H4 (cell line): ENCODE measurements at regions not wholly inside any gene's neighbourhood (a gene's known extent, or its start where the extent isn't known, plus 50 kb on each side); places are given as distances from the start of the nearest gene placed in this dataset.
"Not testable (repeated sequence)": the region's sequence is repeated elsewhere in the genome, so short reads cannot be mapped to it uniquely, and the experiment has no call there.

Experiments used
- DNase-seq: peaks from one replicate; pipeline ENCODE4 v3.0.0-alpha.2; 2015; ENCODE audit warnings: low spot score

GRCh38 chr14:106196459-106196858 is 670.1 kb downstream of the TMEM121 start:
- not testable (repeated sequence) for DNase-seq

DNA sequence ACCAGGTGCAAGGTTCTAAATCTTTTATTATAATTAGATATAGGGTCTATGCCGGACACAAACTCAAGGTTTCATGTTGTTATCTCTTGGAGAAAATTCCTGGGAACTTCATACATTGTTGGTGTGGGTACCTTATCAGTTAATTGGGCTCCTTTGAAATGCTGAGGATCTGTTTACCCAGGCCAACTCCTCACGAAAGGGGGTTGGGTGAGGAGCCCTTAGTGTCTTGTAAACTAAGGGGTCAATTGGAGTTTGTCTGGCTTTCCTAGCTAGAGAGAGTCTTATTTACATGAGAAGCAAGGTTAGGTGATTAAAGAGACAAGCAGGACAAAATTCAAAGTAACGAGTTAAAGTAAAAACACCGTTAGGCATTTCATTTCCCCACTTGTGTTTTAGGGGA is 670.9 kb downstream of the TMEM121 start:
- DNase-seq = not testable (repeated sequence)

GRCh38 chr14:106199097-106199496 is 672.7 kb downstream of the TMEM121 start:
- DNase-seq = no peak

DNA sequence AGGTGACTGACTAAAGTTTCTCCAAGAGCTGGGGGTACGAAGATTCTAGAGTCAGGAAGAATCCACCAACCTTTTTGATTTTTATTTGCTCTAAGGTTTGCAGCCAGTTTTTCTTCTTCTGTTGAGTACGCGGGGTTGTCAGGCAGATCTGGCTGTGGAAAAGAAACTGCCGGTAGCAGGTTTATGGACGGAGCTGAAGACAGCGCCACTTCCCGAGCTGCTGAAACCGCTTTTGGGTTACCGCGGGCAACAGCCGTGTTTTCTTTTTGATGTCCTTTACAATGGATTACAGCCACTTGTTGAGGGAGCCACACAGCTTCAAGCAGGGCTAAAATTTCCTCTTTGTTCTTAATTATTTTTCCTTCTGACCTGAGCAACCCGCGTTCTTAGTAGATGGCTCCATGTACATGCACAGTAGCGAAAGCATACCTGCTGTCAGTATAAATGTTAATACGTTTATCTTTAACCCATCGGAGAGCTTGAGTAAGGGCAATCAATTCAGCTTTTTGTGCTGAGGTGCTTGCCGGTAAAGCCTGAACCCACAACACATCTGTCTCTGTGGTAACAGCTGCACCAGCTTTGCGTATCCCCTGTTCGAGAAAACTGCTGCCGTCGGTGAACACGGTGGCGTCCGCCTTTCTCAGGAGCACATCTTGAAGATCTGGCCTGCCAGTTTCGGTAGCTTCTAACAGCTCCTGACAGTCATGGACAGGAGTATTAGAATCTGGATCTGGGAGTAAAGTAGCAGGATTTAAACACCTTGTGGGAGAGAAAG is 674.3 kb downstream of the TMEM121 start:
- no peak for DNase-seq

DNA sequence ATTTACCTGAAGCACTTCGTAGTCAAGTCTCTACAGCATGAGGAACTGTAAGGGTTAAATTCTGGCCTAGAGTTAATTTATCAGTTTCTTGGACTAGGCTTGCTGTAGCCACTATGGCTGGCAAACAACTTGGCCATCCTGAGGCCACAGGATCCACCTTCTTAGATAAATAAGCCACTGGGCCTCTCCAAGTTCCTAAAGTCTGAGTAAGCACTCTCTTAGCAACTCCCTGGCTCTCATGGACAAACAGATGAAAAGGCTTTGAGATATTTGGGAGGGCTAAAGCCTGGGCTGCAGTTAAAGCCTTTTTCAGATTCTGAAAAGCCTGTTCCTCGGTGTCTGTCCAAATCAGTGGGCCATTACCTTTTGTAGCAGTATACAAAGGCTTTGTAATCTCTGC is 675.0 kb downstream of the TMEM121 start:
- DNase-seq = no peak

DNA sequence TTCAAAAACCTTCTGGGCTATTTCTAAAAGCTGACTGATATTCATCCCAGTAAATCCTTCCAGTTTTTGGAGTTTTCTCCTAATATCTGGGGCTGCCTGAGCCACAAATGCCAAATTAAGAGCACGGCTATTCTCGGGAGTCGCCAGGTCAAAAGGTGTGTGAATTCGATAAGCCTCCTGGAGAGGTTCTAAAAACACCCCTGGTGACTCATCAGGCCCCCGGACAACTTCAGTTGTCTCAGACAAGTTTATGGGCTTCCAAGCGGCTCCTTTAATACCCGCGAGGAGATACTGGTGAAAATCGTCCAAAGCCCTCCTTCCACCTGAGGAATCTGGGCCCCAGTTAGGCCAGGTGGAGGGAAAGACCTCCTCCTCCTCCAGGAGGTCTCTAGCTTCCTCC is 677.1 kb downstream of the TMEM121 start:
- no peak for DNase-seq

- DNase-seq = no peak
Measured at GRCh38 chr14:106204063-106204462, 677.7 kb downstream of the TMEM121 start.

DNA sequence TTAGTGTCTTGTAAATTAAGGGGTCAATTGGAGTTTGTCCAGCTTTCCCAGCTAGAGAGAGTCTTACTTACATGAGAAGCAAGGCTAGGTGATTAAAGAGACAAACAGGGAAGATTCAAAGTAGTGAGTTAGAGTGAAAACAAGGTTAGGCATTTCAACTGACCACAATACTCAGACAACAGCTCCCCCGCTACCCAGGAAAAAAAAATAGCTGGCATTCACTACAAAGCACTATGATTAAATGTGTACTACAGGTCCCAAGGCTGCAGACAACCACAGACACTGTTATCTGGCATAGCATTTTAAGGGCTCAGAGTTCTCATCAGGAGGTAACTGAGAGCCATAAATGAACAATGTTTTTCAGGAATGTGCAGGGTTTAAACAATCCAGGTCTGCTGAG is 680.9 kb downstream of the TMEM121 start:
- no peak for DNase-seq

GRCh38 chr14:106208794-106209193 is 682.4 kb downstream of the TMEM121 start:
- no peak for DNase-seq

DNA sequence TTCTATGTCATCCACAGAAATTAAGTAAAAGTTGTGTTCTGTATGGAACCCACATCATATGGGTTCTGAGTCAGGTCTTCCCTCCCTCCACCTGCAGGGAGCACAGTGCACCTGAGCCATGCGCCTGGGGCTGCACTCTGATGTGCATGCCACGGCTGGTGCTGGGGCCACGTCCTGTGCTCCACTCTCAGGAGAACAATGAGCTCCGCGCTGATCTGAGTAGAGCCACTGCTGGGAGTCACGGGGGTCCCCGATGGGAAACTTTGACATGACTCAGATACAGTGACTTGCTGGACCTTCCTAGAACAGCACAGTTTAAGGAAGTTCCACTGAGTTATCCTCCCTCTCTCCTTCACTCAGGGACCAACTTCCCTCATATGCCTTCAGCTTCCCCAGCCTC is 683.4 kb downstream of the TMEM121 start:
- DNase-seq = no peak

DNA sequence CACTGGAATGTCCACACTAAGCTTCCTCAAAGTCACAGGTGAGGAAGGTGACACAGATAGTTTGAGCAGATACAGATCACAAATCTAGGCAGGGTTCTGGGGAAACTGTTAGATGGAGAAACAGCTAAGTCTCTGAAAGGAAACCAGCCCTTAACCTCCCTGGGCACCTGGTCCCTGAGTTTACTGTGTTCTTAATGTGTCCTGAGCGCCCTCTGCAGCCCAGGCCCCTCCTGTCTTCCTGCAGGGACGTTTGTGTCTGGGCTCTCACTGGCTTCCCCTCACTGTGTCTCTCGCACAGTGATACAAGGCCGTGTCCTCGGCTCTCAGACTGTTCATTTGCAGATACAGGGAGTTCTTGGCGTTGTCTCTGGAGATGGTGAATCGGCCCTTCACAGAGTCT is 684.3 kb downstream of the TMEM121 start:
- no peak for DNase-seq

- DNase-seq = no peak
Measured at GRCh38 chr14:106211334-106211900, 685.0 kb downstream of the TMEM121 start.

- DNase-seq = no peak
Measured at GRCh38 chr14:106215229-106215628, 688.8 kb downstream of the TMEM121 start.

GRCh38 chr14:106216679-106217078 is 690.3 kb downstream of the TMEM121 start:
- no peak for DNase-seq

DNA sequence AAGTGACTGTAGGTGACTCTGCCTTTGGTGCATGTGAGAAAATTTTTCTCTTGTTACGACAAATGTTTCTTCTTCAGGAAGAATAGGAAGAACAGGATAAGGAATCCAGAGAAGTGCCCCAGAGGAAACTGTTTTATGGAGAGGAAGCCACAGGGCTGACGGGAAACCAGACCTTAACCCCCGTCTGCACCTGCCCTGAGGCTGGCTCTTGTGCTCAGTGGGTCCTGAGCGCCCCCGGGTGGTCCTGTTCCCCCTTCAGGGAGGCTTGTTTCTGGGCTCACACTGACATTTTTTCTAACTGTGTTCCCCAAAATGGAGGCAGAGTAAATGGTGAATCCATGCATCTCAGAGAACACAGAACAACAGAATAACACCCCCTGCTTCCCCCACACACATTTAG is 691.8 kb downstream of the TMEM121 start:
- DNase-seq = no peak

GRCh38 chr14:106222311-106222710 is 695.9 kb downstream of the TMEM121 start:
- no peak for DNase-seq

DNA sequence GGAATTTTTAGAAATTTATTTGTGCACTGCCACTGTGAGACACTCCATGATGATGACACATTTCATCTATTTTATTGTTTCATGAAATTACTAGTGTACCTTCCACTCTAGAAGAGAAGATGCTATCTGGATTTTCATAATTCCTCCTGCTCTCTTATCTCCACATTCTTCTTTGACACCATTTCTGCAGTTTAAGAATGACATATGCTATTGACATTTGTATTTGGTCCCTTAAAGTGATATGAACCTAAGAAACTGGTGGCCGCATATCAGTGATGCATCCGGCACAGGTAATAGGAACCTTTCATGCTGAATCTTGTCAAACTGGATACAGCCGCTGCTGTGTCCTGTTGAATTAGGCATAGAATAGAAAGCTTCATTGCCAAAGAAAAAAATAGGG is 696.3 kb downstream of the TMEM121 start:
- no peak for DNase-seq

DNA sequence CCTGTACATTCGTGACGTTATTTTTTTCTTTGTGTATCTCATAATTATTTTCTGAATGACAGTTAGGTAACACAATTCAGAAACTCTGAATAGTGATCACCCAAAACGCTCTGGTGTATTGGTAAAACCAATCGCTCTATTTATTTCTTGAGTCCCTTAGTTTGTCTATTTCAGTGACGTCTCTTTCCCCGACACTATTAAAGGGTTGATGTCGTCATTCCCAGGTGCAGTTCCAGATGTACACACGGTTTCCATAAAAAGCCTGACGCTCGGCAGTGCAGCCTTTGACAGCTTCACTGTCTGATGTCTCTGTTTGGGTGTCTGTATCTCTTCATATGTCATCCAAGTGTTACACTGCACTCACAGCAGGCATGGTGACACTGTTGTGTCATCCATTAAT is 701.4 kb downstream of the TMEM121 start:
- no peak for DNase-seq

- no peak for DNase-seq
Measured at GRCh38 chr14:106228541-106229158, 702.3 kb downstream of the TMEM121 start.

DNA sequence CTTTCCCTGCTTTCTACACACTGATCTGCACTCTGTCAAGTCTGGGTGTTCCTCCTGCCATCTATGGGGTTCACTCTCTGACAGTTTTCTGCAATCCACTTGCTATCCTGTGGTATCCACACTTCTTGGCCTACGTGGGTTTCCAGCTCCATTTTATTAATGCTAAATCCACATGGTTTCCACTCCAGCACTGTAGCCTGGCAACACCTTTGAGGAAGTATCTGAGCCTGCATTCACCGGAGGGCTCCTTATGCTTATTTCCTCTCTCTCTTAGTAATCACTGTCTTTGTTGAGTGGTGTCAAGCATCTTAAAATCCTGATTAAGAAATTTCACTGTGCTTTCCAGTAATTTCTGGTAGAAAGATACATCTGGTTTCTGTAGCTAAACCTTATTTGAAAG is 703.7 kb downstream of the TMEM121 start:
- DNase-seq = no peak

DNA sequence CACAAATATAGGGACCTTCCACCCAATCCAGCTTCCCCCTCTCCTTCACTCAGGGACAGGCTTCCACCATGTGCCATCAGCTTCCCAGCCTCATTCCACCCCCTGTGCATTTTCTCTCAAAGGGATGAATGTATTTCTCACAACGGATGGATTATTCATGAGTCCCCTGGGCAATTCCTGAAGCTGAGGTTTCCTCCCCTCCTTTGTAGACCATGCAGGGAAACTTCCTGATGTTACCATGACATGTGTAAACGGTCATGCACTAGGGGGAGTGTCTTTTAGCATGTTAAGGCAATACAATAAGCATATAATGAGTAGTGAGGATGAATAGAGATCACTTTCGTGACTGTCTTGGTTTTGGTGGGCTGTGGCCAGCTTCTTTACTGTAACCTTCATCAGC is 706.8 kb downstream of the TMEM121 start:
- DNase-seq = not testable (repeated sequence)

DNA sequence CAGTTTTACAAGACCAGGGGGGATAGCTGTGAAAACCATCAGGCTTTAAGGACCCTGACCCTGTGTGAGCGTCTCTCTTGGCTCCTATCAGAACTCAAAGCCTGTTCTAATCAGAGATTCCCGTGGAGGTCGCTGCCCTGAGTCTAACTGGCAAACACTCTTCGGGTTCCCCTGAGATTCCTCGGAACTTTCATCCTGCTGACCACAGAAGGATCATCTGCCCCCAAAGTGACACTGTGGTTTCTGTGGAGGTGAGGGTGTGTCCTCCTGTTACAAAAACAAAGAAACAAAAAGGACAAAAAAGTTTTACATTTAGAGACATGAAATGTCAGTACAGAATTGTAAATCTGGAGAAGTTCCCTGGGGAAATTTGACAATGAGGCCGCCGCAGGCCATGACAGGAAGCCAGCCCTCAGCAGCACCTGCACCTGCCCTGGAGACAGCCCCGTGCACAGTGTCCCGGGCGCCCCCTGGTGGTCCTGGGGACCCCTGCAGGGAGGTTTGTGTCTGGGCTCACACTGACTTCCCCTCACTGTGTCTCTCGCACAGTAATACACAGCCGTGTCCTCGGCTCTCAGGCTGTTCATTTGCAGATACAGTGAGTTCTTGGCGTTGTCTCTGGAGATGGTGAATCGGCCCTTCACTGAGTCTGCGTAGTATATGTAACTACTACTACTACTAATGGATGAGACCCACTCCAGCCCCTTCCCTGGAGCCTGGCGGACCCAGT is 708.3 kb downstream of the TMEM121 start:
- DNase-seq = not testable (repeated sequence)
